Right lobe of liver (tissue), 4 donors: ENCODE measurements at regions not wholly inside any gene's neighbourhood (a gene's known extent, or its start where the extent isn't known, plus 50 kb on each side); places are given as distances from the start of the nearest gene placed in this dataset.

Experiments
- CTCF ChIP-seq, 4 donors: fragments of 200-600 bp in 3 of 4; fragments of 450-650 bp in 1 of 4; IDR thresholded peaks; one replicate each; pipeline versions ENCODE4 v1.5.1 to v1.8.0; 2016 to 2022; ENCODE audit warnings: antibody characterized with exemption in 4 of 4, mild to moderate bottlenecking in 2 of 4
- POLR2A ChIP-seq: fragments of 450-650 bp; IDR thresholded peaks from one replicate; pipeline ENCODE4 v1.6.1; 2017; ENCODE audit warnings: antibody characterized with exemption, mild to moderate bottlenecking
- donor health status: DM: no; HTN: no; CAD: no.
- donor health status: DM: no; HTN: no; CAD: no.
- donor health status: DM: no; HTN: yes; CAD: no.

DNA sequence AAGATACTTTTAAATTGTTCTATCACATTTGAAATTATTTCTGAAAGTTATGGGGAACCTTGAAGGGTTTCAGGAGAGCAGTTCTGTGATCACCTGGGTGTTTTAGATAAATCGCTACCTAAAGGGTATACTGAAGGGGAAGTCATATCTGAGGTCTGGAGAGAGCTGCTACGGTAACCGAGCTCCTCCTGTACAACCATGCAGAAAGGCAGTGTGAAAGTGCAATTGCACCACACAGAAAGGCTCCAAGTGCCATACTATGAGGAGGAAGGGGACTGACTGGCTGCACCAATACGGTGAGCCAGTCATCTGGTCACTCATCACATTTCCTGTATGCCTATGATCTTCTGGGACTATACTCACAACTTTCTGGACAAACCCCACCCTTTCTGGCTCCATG is 241.4 kb upstream of the SLC24A2 start:
- TF ChIP-seq CTCF (IDR thresholded peaks at IDR 0.05) (no peak), POLR2A (no peak)
